Naive thymus-derived CD8-positive, alpha-beta T cell (primary cell): ENCODE measurements at regions not wholly inside any gene's neighbourhood (a gene's known extent, or its start where the extent isn't known, plus 50 kb on each side); places are given as distances from the start of the nearest gene placed in this dataset.

Experiments
- ATAC-seq, 2 donors: fragments of 150-1000 bp; cut with Tn5 transposase in 1 of 2; sonication (Bioruptor Pico), chemical (Tn5 transposase) in 1 of 2; 1 replicate in 1 of 2; 2 replicates in 1 of 2; pipeline ENCODE4 v1.10.0; 2021; ENCODE audit warnings: mild to moderate bottlenecking in 2 of 2, moderate library complexity in 2 of 2
- POLR2A ChIA-PET: fragments of 350-600 bp; sonication (Branson Sonifier 250); formaldehyde crosslinking; loops from one replicate; lab custom pipeline; 2021; ENCODE audit warnings: antibody characterized with exemption; lab: Charles Lee
- DNase-seq, 10 donors: peaks; one replicate each; pipeline versions ENCODE4 v3.0.0 to v3.0.0-alpha.2; 2020 to 2022
- H3K27ac Mint-ChIP-seq, 10 donors: one replicate each; pipeline ENCODE4 v1.8.0; 2020 to 2022; ENCODE audit warnings: mild to moderate bottlenecking in 10 of 10, mixed read lengths in 10 of 10, moderate library complexity in 4 of 10, inconsistent platforms in 1 of 10
- H3K27me3 Mint-ChIP-seq, 5 donors: one replicate each; pipeline ENCODE4 v1.8.0; 2021 to 2022; ENCODE audit warnings: mixed read lengths in 5 of 5
- H3K36me3 Mint-ChIP-seq, 3 donors: one replicate each; pipeline ENCODE4 v1.8.0; 2020 to 2022; ENCODE audit warnings: mixed read lengths in 3 of 3, mild to moderate bottlenecking in 2 of 3, inconsistent platforms in 1 of 3
- H3K4me1 Mint-ChIP-seq, 4 donors: one replicate each; pipeline ENCODE4 v1.8.0; 2021 to 2022; ENCODE audit warnings: mixed read lengths in 4 of 4
- H3K4me3 Mint-ChIP-seq, 10 donors: one replicate each; pipeline ENCODE4 v1.8.0; 2020 to 2022; ENCODE audit warnings: mild to moderate bottlenecking in 10 of 10, mixed read lengths in 10 of 10, moderate library complexity in 6 of 10, inconsistent platforms in 1 of 10
- H3K9me3 Mint-ChIP-seq, 9 donors: one replicate each; pipeline ENCODE4 v1.8.0; 2020 to 2022; ENCODE audit warnings: mixed read lengths in 9 of 9, mild to moderate bottlenecking in 3 of 9, inconsistent platforms in 1 of 9, moderate library complexity in 1 of 9

- POLR2A ChIA-PET = no interaction called here
- no peak for DNase-seq
- H3K4me1 Mint-ChIP-seq = no peaks in the 10 kb centered on the region
- H3K4me3 Mint-ChIP-seq = no peak overlapping the region
- ATAC-seq = no peak
- H3K27me3 Mint-ChIP-seq = peaks cover 0 to 4% (median 0%) of the 10 kb centered on the region in 5 donors
- H3K36me3 Mint-ChIP-seq = no peaks in the 10 kb centered on the region
- no peak overlapping the region for H3K27ac Mint-ChIP-seq
- no peaks in the 10 kb centered on the region for H3K9me3 Mint-ChIP-seq
Observed at GRCh38 chr6:98574984-98575383, 259.4 kb upstream of the POU3F2 start.

GRCh38 chr6:98576791-98577190 lies 257.6 kb upstream of the POU3F2 start:
- no peaks in the 10 kb centered on the region for H3K9me3 Mint-ChIP-seq
- H3K4me1 Mint-ChIP-seq = no peaks in the 10 kb centered on the region
- peaks cover 0 to 11% (median 0%) of the 10 kb centered on the region in 5 donors for H3K27me3 Mint-ChIP-seq
- H3K36me3 Mint-ChIP-seq = no peaks in the 10 kb centered on the region
- H3K27ac Mint-ChIP-seq = no peak overlapping the region
- no peak for DNase-seq
- no peak for ATAC-seq
- no peak overlapping the region for H3K4me3 Mint-ChIP-seq
- POLR2A ChIA-PET = no interaction called here

GRCh38 chr6:98578016-98578415 lies 256.4 kb upstream of the POU3F2 start:
- H3K27ac Mint-ChIP-seq = no peak overlapping the region
- no peaks in the 10 kb centered on the region for H3K9me3 Mint-ChIP-seq
- ATAC-seq = no peak
- H3K4me1 Mint-ChIP-seq = no peaks in the 10 kb centered on the region
- no peak for DNase-seq
- H3K4me3 Mint-ChIP-seq = no peak overlapping the region
- POLR2A ChIA-PET = no interaction called here
- H3K36me3 Mint-ChIP-seq = no peaks in the 10 kb centered on the region
- peaks cover 0 to 11% (median 0%) of the 10 kb centered on the region in 5 donors for H3K27me3 Mint-ChIP-seq

- Mint-ChIP-seq H3K4me3 (no peak overlapping the region), H3K27me3 (peaks cover 0 to 17% (median 0%) of the 10 kb centered on the region in 5 donors), H3K27ac (no peak overlapping the region), H3K9me3 (no peaks in the 10 kb centered on the region), H3K4me1 (no peaks in the 10 kb centered on the region), H3K36me3 (no peaks in the 10 kb centered on the region)
- DNase-seq (no peak), ATAC-seq (no peak)
- POLR2A ChIA-PET = no interaction called here
Observed at GRCh38 chr6:98579079-98579478, 255.3 kb upstream of the POU3F2 start.

- H3K4me3 Mint-ChIP-seq = no peak overlapping the region
Observed at GRCh38 chr6:98579941-98580340, 254.4 kb upstream of the POU3F2 start.

GRCh38 chr6:98581705-98582104 lies 252.7 kb upstream of the POU3F2 start:
- ATAC-seq (no peak), DNase-seq (no peak)
- Mint-ChIP-seq H3K27ac (no peak overlapping the region), H3K27me3 (peaks cover 0 to 25% (median 4%) of the 10 kb centered on the region in 5 donors), H3K4me1 (no peaks in the 10 kb centered on the region), H3K4me3 (no peak overlapping the region), H3K9me3 (no peaks in the 10 kb centered on the region), H3K36me3 (no peaks in the 10 kb centered on the region)
- POLR2A ChIA-PET = no interaction called here

More at GRCh38 chr6:98579941-98580340, 254.4 kb upstream of the POU3F2 start:
- POLR2A ChIA-PET = no interaction called here
- Mint-ChIP-seq H3K27me3 (peaks cover 0 to 22% (median 3%) of the 10 kb centered on the region in 5 donors), H3K9me3 (no peaks in the 10 kb centered on the region), H3K27ac (no peak overlapping the region), H3K36me3 (no peaks in the 10 kb centered on the region), H3K4me1 (no peaks in the 10 kb centered on the region)
- ATAC-seq (no peak), DNase-seq (no peak)

GRCh38 chr6:98583506-98583905 lies 250.9 kb upstream of the POU3F2 start:
- no peak overlapping the region for H3K27ac Mint-ChIP-seq
- ATAC-seq (no peak), DNase-seq (no peak)
- H3K4me3 Mint-ChIP-seq = no peak overlapping the region
- no peaks in the 10 kb centered on the region for H3K9me3 Mint-ChIP-seq
- H3K36me3 Mint-ChIP-seq = no peaks in the 10 kb centered on the region
- POLR2A ChIA-PET = no interaction called here
- H3K27me3 Mint-ChIP-seq = peaks cover 0 to 30% (median 8%) of the 10 kb centered on the region in 5 donors
- H3K4me1 Mint-ChIP-seq = no peaks in the 10 kb centered on the region

- Mint-ChIP-seq H3K27ac (no peak overlapping the region), H3K27me3 (peaks cover 2 to 19% (median 7%) of the 10 kb centered on the region in 5 donors), H3K36me3 (no peaks in the 10 kb centered on the region), H3K4me1 (no peaks in the 10 kb centered on the region), H3K4me3 (no peak overlapping the region), H3K9me3 (no peaks in the 10 kb centered on the region)
- POLR2A ChIA-PET = no interaction called here
- DNase-seq (no peak), ATAC-seq (no peak)
Observed at GRCh38 chr6:98586163-98586562, 248.2 kb upstream of the POU3F2 start.

- Mint-ChIP-seq H3K27ac (no peak overlapping the region), H3K9me3 (no peaks in the 10 kb centered on the region), H3K27me3 (peaks cover 2 to 19% (median 7%) of the 10 kb centered on the region in 5 donors), H3K36me3 (no peaks in the 10 kb centered on the region), H3K4me3 (no peak overlapping the region), H3K4me1 (no peaks in the 10 kb centered on the region)
- ATAC-seq (no peak), DNase-seq (no peak)
- POLR2A ChIA-PET = no interaction called here
Observed at GRCh38 chr6:98587555-98587954, 246.8 kb upstream of the POU3F2 start.

- POLR2A ChIA-PET = no interaction called here
- H3K27me3 Mint-ChIP-seq = peaks cover 2 to 16% (median 7%) of the 10 kb centered on the region in 5 donors
Observed at GRCh38 chr6:98589536-98589935, 244.8 kb upstream of the POU3F2 start.

GRCh38 chr6:98590136-98590681 lies 244.2 kb upstream of the POU3F2 start:
- DNase-seq (no peak), ATAC-seq (no peak)
- Mint-ChIP-seq H3K27ac (no peak overlapping the region), H3K36me3 (no peaks in the 10 kb centered on the region), H3K4me3 (no peak overlapping the region), H3K4me1 (no peaks in the 10 kb centered on the region), H3K9me3 (no peaks in the 10 kb centered on the region), H3K27me3 (peaks cover 2 to 9% (median 6%) of the 10 kb centered on the region in 5 donors)
- POLR2A ChIA-PET = no interaction called here

More at GRCh38 chr6:98589536-98589935, 244.8 kb upstream of the POU3F2 start:
- DNase-seq = no peak
- no peak for ATAC-seq
- H3K4me1 Mint-ChIP-seq = no peaks in the 10 kb centered on the region
- H3K4me3 Mint-ChIP-seq = no peak overlapping the region
- no peaks in the 10 kb centered on the region for H3K9me3 Mint-ChIP-seq
- H3K27ac Mint-ChIP-seq = no peak overlapping the region
- no peaks in the 10 kb centered on the region for H3K36me3 Mint-ChIP-seq

- POLR2A ChIA-PET = no interaction called here
- no peak for ATAC-seq
- Mint-ChIP-seq H3K9me3 (no peaks in the 10 kb centered on the region), H3K4me1 (no peaks in the 10 kb centered on the region), H3K27me3 (peaks cover 2 to 7% (median 5%) of the 10 kb centered on the region in 5 donors), H3K4me3 (no peak overlapping the region), H3K36me3 (no peaks in the 10 kb centered on the region), H3K27ac (no peak overlapping the region)
- no peak for DNase-seq
Observed at GRCh38 chr6:98590997-98591396, 243.4 kb upstream of the POU3F2 start.

GRCh38 chr6:98593676-98594075 lies 240.7 kb upstream of the POU3F2 start:
- no peak overlapping the region for H3K4me3 Mint-ChIP-seq
- POLR2A ChIA-PET = no interaction called here
- no peaks in the 10 kb centered on the region for H3K36me3 Mint-ChIP-seq
- no peaks in the 10 kb centered on the region for H3K4me1 Mint-ChIP-seq
- ATAC-seq (no peak), DNase-seq (no peak)
- no peak overlapping the region for H3K27ac Mint-ChIP-seq
- peaks cover 0 to 2% (median 0%) of the 10 kb centered on the region in 5 donors for H3K27me3 Mint-ChIP-seq
- peaks cover 0 to 5% (median 0%) of the 10 kb centered on the region in 9 donors for H3K9me3 Mint-ChIP-seq

GRCh38 chr6:98601716-98602115 lies 232.7 kb upstream of the POU3F2 start:
- no peak for ATAC-seq
- POLR2A ChIA-PET = no interaction called here
- H3K27ac Mint-ChIP-seq = no peak overlapping the region
- DNase-seq = no peak
- H3K4me3 Mint-ChIP-seq = no peak overlapping the region
- peaks cover 0 to 5% (median 0%) of the 10 kb centered on the region in 9 donors for H3K9me3 Mint-ChIP-seq
- H3K36me3 Mint-ChIP-seq = no peaks in the 10 kb centered on the region
- no peaks in the 10 kb centered on the region for H3K4me1 Mint-ChIP-seq
- no peaks in the 10 kb centered on the region for H3K27me3 Mint-ChIP-seq
